ENCODE measurements at regions not wholly inside any gene's neighbourhood (a gene's known extent, or its start where the extent isn't known, plus 50 kb on each side); places are given as distances from the start of the nearest gene placed in this dataset.

DNA sequence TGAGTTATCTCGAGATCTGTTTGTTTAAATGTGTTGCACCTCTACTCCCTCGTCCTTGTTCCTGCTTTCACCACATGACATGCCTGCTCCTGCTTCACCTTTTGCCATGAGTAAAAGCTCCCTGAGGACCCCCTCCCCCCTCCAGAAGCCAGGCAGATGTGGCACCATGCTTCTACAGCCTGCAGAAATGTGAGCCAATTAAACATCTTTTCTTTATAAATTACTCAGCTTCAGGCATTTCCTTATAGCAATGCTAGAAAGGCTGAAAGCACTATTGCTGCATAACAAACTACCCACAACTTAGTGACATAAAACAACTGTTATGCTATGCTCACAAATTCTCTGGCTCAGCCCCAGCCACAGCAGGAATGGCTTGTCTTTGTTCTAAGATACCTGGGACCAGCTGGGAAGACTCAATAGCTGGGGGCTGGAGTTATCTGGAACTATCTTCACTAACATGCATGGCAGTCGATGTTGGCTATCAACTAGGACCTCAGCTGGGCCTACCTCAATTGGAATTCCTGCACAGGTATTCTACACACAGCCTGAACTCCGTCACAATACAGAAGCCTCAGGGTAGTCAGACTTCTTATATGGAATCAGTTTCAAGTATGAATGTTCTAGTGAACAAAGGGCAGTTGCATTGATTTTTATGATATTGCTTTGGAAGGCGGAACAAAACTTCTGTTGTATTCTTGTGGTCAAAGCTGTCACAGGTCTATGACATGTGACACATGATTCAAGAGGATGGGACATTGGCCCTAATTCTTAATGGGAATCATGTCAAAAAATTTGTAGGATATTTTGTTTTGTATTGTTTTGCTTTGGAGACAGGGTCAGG, 186.0 kb upstream of the PIRT start:
- H3K36me3 ChIP-seq (ENCODE audit: insufficient read depth in 1 of 2, low read depth in 1 of 2) = no peaks in the 10 kb centered on the region
- intact Hi-C loops (cut with DNase I) = no loop called here

DNA sequence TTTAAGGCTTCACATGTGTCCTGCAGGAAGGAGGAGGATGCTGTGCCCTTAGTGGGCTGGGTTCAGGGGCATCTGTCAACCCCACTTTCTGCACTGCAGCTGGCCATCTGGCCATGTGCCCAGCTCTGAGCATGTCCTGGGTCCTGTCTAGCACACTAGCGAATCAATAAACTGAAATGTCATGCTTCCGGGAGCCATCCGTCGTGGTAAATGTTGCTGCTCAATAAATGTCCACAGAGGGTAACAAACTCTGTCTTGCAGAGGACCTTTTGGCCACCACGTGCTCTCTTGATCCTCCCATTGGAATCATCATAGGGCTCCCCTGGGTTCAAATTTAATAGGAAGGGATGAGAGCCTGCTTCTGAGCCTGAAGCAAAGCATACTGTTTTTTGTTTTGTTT, 168.6 kb upstream of the PIRT start:
- Histone ChIP-seq H3K36me3 (ENCODE audit: insufficient read depth in 1 of 2, low read depth in 1 of 2) (no peaks in the 10 kb centered on the region), H3K4me3 (no peak overlapping the region), H3K27me3 (ENCODE audit: insufficient read depth in 3 of 3, low read length in 2 of 3) (peaks cover 0 to 4% (median 3%) of the 10 kb centered on the region in 3 donors), H3K27ac (no peak overlapping the region), H3K9me3 (no peaks in the 10 kb centered on the region), H3K4me1 (no peaks in the 10 kb centered on the region)
- TF ChIP-seq, protein P1, sequence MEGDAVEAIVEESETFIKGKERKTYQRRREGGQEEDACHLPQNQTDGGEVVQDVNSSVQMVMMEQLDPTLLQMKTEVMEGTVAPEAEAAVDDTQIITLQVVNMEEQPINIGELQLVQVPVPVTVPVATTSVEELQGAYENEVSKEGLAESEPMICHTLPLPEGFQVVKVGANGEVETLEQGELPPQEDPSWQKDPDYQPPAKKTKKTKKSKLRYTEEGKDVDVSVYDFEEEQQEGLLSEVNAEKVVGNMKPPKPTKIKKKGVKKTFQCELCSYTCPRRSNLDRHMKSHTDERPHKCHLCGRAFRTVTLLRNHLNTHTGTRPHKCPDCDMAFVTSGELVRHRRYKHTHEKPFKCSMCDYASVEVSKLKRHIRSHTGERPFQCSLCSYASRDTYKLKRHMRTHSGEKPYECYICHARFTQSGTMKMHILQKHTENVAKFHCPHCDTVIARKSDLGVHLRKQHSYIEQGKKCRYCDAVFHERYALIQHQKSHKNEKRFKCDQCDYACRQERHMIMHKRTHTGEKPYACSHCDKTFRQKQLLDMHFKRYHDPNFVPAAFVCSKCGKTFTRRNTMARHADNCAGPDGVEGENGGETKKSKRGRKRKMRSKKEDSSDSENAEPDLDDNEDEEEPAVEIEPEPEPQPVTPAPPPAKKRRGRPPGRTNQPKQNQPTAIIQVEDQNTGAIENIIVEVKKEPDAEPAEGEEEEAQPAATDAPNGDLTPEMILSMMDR (IDR thresholded peaks at IDR 0.05) = no peak
- ATAC-seq (no peak), DNase-seq (no peak)
- intact Hi-C loops (cut with DNase I) = no loop called here
- 12 to 29% (median 19%) methylated on average over 5 of the region's 5 CpGs for WGBS, 3 donors

More for the DNA sequence above, 186.0 kb upstream of the PIRT start:
- H3K4me1 ChIP-seq = no peaks in the 10 kb centered on the region
- DNase-seq (no peak), ATAC-seq (no peak)
- H3K27me3 ChIP-seq (ENCODE audit: insufficient read depth in 3 of 3, low read length in 2 of 3) = peaks cover 0 to 3% (median 0%) of the 10 kb centered on the region in 3 donors
- H3K27ac ChIP-seq = no peak overlapping the region
- WGBS, 3 donors = 56 to 64% (median 58%) methylated on average over 5 of the region's 5 CpGs
- TF ChIP-seq, protein P1 (IDR thresholded peaks at IDR 0.05) = no peak
- no peaks in the 10 kb centered on the region for H3K9me3 ChIP-seq
- no peak overlapping the region for H3K4me3 ChIP-seq

DNA sequence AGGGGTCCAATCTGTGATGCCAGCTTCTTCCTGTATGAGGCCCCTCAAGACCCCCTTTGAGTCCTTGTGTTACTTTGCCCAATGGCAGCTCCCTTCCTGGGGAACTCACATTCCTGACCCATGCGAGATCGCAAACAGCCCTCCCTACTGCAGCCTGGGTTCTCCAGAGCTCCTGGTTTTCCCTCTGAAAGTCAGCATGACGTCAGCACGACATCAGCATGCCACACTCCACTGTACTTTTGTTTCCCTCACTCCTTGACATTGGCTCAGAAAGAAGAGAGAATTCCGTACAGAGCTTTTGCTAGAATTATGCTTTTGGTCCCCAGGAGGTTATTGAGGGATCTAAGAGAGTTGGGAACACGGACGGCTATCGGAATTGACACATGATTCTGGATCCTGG, 168.1 kb upstream of the PIRT start:
- WGBS, 3 donors = 34 to 50% (median 44%) methylated on average over 8 of the region's 8 CpGs
- Histone ChIP-seq H3K36me3 (ENCODE audit: insufficient read depth in 1 of 2, low read depth in 1 of 2) (no peaks in the 10 kb centered on the region), H3K9me3 (no peaks in the 10 kb centered on the region), H3K4me1 (no peaks in the 10 kb centered on the region), H3K27me3 (ENCODE audit: insufficient read depth in 3 of 3, low read length in 2 of 3) (peaks cover 0 to 4% (median 3%) of the 10 kb centered on the region in 3 donors), H3K4me3 (no peak overlapping the region), H3K27ac (no peak overlapping the region)
- no peak for DNase-seq
- ATAC-seq = no peak
- TF ChIP-seq, protein P1 (IDR thresholded peaks at IDR 0.05) = no peak
- intact Hi-C loops (cut with DNase I) = no loop called here

DNA sequence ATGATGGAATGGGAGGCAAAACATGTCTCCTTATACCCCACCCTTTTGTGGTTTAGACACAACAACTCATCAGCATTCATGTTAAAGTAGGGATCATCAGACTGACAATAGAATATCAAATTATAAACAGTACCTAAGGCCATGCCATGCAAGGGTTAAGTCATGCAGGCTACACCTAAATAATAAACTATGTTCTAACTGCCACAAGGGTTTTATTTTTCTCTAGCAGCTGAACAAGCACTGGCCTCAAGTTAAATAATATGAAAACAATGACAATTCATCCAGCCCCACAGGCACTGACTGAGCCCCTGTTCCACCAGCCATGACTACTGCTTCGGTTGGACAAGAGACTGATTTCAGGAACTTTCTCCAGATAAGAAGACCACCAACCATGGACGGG, 164.5 kb upstream of the PIRT start:
- DNase-seq (no peak), ATAC-seq (no peak)
- Histone ChIP-seq H3K4me1 (no peaks in the 10 kb centered on the region), H3K4me3 (no peak overlapping the region), H3K27ac (no peak overlapping the region), H3K36me3 (ENCODE audit: insufficient read depth in 1 of 2, low read depth in 1 of 2) (no peaks in the 10 kb centered on the region), H3K27me3 (ENCODE audit: insufficient read depth in 3 of 3, low read length in 2 of 3) (peaks cover 0 to 4% (median 3%) of the 10 kb centered on the region in 3 donors), H3K9me3 (no peaks in the 10 kb centered on the region)
- TF ChIP-seq, protein P1 (IDR thresholded peaks at IDR 0.05) = no peak
- intact Hi-C loops (cut with DNase I) = no loop called here
- 50 to 66% (median 59%) methylated on average over 2 of the region's 2 CpGs for WGBS, 3 donors
